OCI-LY3 (cell line): ENCODE measurements at regions not wholly inside any gene's neighbourhood (a gene's known extent, or its start where the extent isn't known, plus 50 kb on each side); places are given as distances from the start of the nearest gene placed in this dataset.

Source experiments
- EZH2phosphoT487 ChIP-seq: fragments of 200-600 bp; shearing (Covaris generic); IDR thresholded peaks from 2 replicates; pipeline ENCODE4 v1.6.1; 2018; ENCODE audit warnings: antibody characterized with exemption, mixed run types, low read depth
- TF ChIP-seq, protein P1 (sequence below): fragments of 200-600, 300-600 bp; sonication (generic); IDR thresholded peaks from 2 replicates; pipeline ENCODE4 v1.5.1; 2014; ENCODE audit warnings: antibody characterized with exemption, low read length, low read depth

- TF ChIP-seq, protein P1, sequence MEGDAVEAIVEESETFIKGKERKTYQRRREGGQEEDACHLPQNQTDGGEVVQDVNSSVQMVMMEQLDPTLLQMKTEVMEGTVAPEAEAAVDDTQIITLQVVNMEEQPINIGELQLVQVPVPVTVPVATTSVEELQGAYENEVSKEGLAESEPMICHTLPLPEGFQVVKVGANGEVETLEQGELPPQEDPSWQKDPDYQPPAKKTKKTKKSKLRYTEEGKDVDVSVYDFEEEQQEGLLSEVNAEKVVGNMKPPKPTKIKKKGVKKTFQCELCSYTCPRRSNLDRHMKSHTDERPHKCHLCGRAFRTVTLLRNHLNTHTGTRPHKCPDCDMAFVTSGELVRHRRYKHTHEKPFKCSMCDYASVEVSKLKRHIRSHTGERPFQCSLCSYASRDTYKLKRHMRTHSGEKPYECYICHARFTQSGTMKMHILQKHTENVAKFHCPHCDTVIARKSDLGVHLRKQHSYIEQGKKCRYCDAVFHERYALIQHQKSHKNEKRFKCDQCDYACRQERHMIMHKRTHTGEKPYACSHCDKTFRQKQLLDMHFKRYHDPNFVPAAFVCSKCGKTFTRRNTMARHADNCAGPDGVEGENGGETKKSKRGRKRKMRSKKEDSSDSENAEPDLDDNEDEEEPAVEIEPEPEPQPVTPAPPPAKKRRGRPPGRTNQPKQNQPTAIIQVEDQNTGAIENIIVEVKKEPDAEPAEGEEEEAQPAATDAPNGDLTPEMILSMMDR, result no peak
- TF ChIP-seq EZH2phosphoT487, result no peak
Observed at GRCh38 chr1:81224222-81224621, 576.5 kb upstream of the ADGRL2 start.
